Skin of body (tissue), 1 donor: ENCODE measurements at regions not wholly inside any gene's neighbourhood (a gene's known extent, or its start where the extent isn't known, plus 50 kb on each side); places are given as distances from the start of the nearest gene placed in this dataset.
A peak's percentile ranks its signal among the peaks of the same experiment; 100 is the strongest.

Source experiments
- DNase-seq: peaks from one replicate; lab custom pipeline; 2025; lab: John Stamatoyannopoulos, UW

- DNase-seq = no peak
These were observed 97.7 kb downstream of the CD47 start for GRCh38 chr3:107992976-107993684.

- no peak for DNase-seq
These were observed 99.9 kb downstream of the CD47 start for GRCh38 chr3:107990926-107991325.

GRCh38 chr3:107990433-107990832 lies 100.4 kb downstream of the CD47 start:
- DNase-seq = no peak

GRCh38 chr3:107989661-107990060 lies 101.2 kb downstream of the CD47 start:
- no peak for DNase-seq

GRCh38 chr3:107988460-107989175 lies 102.2 kb downstream of the CD47 start:
- peak; percentile 40 for DNase-seq

GRCh38 chr3:107987036-107987939 lies 103.5 kb downstream of the CD47 start:
- DNase-seq = peak; percentile 93

GRCh38 chr3:107986505-107986904 lies 104.3 kb downstream of the CD47 start:
- peak; percentile 37 for DNase-seq

GRCh38 chr3:107985496-107985895 lies 105.3 kb downstream of the CD47 start:
- DNase-seq = no peak

- no peak for DNase-seq
These were observed 107.6 kb downstream of the CD47 start for GRCh38 chr3:107983247-107983646.

GRCh38 chr3:107982165-107982564 lies 108.7 kb downstream of the CD47 start:
- DNase-seq = no peak

GRCh38 chr3:107981471-107982111 lies 109.2 kb downstream of the CD47 start:
- DNase-seq = no peak

GRCh38 chr3:107979538-107979937 lies 111.3 kb downstream of the CD47 start:
- no peak for DNase-seq

- DNase-seq = no peak
These were observed 112.4 kb downstream of the CD47 start for GRCh38 chr3:107978131-107979055.

- DNase-seq = no peak
These were observed 113.4 kb downstream of the CD47 start for GRCh38 chr3:107977221-107978130.

GRCh38 chr3:107976202-107976800 lies 114.5 kb downstream of the CD47 start:
- DNase-seq = no peak

- DNase-seq = no peak
These were observed 115.2 kb downstream of the CD47 start for GRCh38 chr3:107975529-107976201.

- DNase-seq = peak; percentile 16
These were observed 116.9 kb downstream of the CD47 start for GRCh38 chr3:107973961-107974360.

- no peak for DNase-seq
These were observed 117.7 kb downstream of the CD47 start for GRCh38 chr3:107973152-107973551.
